Epithelial cell of prostate (primary cell): ENCODE measurements at regions not wholly inside any gene's neighbourhood (a gene's known extent, or its start where the extent isn't known, plus 50 kb on each side); places are given as distances from the start of the nearest gene placed in this dataset.

Source experiments
- DNase-seq: peaks from one replicate; pipeline ENCODE4 v3.0.0-alpha.2; 2011; ENCODE audit warnings: low read depth, low spot score
- H3K27ac ChIP-seq: fragments of 450-650 bp; 2 replicates; pipeline ENCODE4 v1.5.1; 2017; ENCODE audit warnings: mild to moderate bottlenecking

- no peak overlapping the region for H3K27ac ChIP-seq
- DNase-seq: no peak
Observed at GRCh38 chr20:6715401-6715941, 52.0 kb upstream of the BMP2 start.

- DNase-seq: no peak
- peak overlapping the region; percentile 7 for H3K27ac ChIP-seq
Observed at GRCh38 chr20:6714279-6714711, 53.2 kb upstream of the BMP2 start.

GRCh38 chr20:6711951-6712649 is 55.4 kb upstream of the BMP2 start:
- DNase-seq: no peak
- no peak overlapping the region for H3K27ac ChIP-seq

- no peak for DNase-seq
- no peak overlapping the region for H3K27ac ChIP-seq
Observed at GRCh38 chr20:6709910-6710595, 57.4 kb upstream of the BMP2 start.

- peak overlapping the region; percentile 87 for H3K27ac ChIP-seq
- DNase-seq: peak; percentile 69
Observed at GRCh38 chr20:6708010-6708409, 59.5 kb upstream of the BMP2 start.

GRCh38 chr20:6707321-6707831 is 60.1 kb upstream of the BMP2 start:
- DNase-seq: no peak
- H3K27ac ChIP-seq: peak overlapping the region; percentile 87

GRCh38 chr20:6705926-6706548 is 61.4 kb upstream of the BMP2 start:
- no peak overlapping the region for H3K27ac ChIP-seq
- no peak for DNase-seq

- no peak overlapping the region for H3K27ac ChIP-seq
- DNase-seq: no peak
Observed at GRCh38 chr20:6705106-6705766, 62.2 kb upstream of the BMP2 start.

GRCh38 chr20:6704132-6704861 is 63.2 kb upstream of the BMP2 start:
- peak overlapping the region; percentile 37 for H3K27ac ChIP-seq
- DNase-seq: no peak

GRCh38 chr20:6703656-6704055 is 63.8 kb upstream of the BMP2 start:
- no peak for DNase-seq
- peak overlapping the region; percentile 37 for H3K27ac ChIP-seq

GRCh38 chr20:6703047-6703446 is 64.4 kb upstream of the BMP2 start:
- no peak for DNase-seq
- peak overlapping the region; percentile 37 for H3K27ac ChIP-seq

- H3K27ac ChIP-seq: peak overlapping the region; percentile 0
- DNase-seq: no peak
Observed at GRCh38 chr20:6702144-6702543, 65.3 kb upstream of the BMP2 start.

GRCh38 chr20:6700563-6701329 is 66.7 kb upstream of the BMP2 start:
- no peak overlapping the region for H3K27ac ChIP-seq
- no peak for DNase-seq

GRCh38 chr20:6699921-6700562 is 67.4 kb upstream of the BMP2 start:
- no peak for DNase-seq
- no peak overlapping the region for H3K27ac ChIP-seq

GRCh38 chr20:6698723-6699122 is 68.8 kb upstream of the BMP2 start:
- no peak for DNase-seq
- peak overlapping the region; percentile 65 for H3K27ac ChIP-seq

- peak overlapping the region; percentile 65 for H3K27ac ChIP-seq
- DNase-seq: peak; percentile 84
Observed at GRCh38 chr20:6698056-6698455, 69.4 kb upstream of the BMP2 start.

- peak overlapping the region; percentile 65 for H3K27ac ChIP-seq
- DNase-seq: no peak
Observed at GRCh38 chr20:6697228-6697972, 70.1 kb upstream of the BMP2 start.

GRCh38 chr20:6696001-6696400 is 71.5 kb upstream of the BMP2 start:
- peak overlapping the region; percentile 65 for H3K27ac ChIP-seq

More at GRCh38 chr20:6696001-6696400, 71.5 kb upstream of the BMP2 start:
- DNase-seq: no peak
